HepG2 (cell line): ENCODE measurements at regions not wholly inside any gene's neighbourhood (a gene's known extent, or its start where the extent isn't known, plus 50 kb on each side); places are given as distances from the start of the nearest gene placed in this dataset.

Experiments
- ATAC-seq: fragments of 200-7000 bp; cut with Tn5 transposase; 3 replicates; pipeline ENCODE4 v1.9.1; 2020; ENCODE audit warnings: mild to moderate bottlenecking, moderate library complexity
- BruUV-seq: library from RNA; stranded (reverse); fragments of 400-500 nt; replicated peaks from 2 replicates; lab custom pipeline; 2021; lab: Mats Ljungman, UMichigan
- CTCF ChIA-PET: fragments of 300-600 bp; formaldehyde crosslinking; extraction: SDS; loops from one replicate; lab custom pipeline; 2021; ENCODE audit warnings: low total read pairs, inconsistent platforms, low intra/inter-chr PET ratio; lab: Yijun Ruan, JAX
- POLR2A ChIA-PET: fragments of 350-600 bp; sonication (Branson Sonifier 250); formaldehyde crosslinking; loops from one replicate; lab custom pipeline; 2020; ENCODE audit warnings: antibody characterized with exemption, inconsistent platforms; lab: Yijun Ruan, JAX
- DNase-seq: peaks from one replicate; pipeline ENCODE4 v3.0.0-alpha.2; 2015; ENCODE audit warnings: low spot score
- FAIRE-seq: peaks from 3 replicates; lab custom pipeline; 2011; peaks lifted over from hg19 to GRCh38; lab: Jason Lieb, UNC
- H2AFZ ChIP-seq: one replicate; pipeline ENCODE4 v1.6.1; 2011; ENCODE audit warnings: low read length, inconsistent platforms
- H3K27ac ChIP-seq: fragments of 300-600 bp; 3 replicates; pipeline ENCODE4 v1.8.0; 2011; ENCODE audit warnings: mixed run types, mild to moderate bottlenecking, mixed read lengths, low read length, inconsistent platforms; ENCODE audit not compliant: insufficient read depth; ENCODE audit errors: extremely low read length
- H3K27me3 ChIP-seq, 2 experiments: fragments of 200-600 bp in 1 of 2; 2 replicates in 1 of 2; 3 replicates in 1 of 2; pipeline versions ENCODE4 v1.6.0 to v1.8.0; 2011; ENCODE audit warnings: low read length in 2 of 2, mild to moderate bottlenecking in 2 of 2, moderate library complexity in 2 of 2, inconsistent platforms in 1 of 2; ENCODE audit not compliant: insufficient read depth in 2 of 2, control insufficient read depth in 1 of 2
- H3K36me3 ChIP-seq, 2 experiments: fragments of 200-600 bp in 1 of 2; replicated peaks in 1 of 2; 2 replicates in 1 of 2; 3 replicates in 1 of 2; pipeline versions ENCODE4 v1.5.1 to v1.8.0; 2011; ENCODE audit warnings: low read length in 2 of 2, inconsistent platforms in 1 of 2; ENCODE audit not compliant: insufficient read depth in 2 of 2, control insufficient read depth in 1 of 2
- H3K4me1 ChIP-seq: 2 replicates; pipeline ENCODE4 v1.5.1; 2012; ENCODE audit warnings: low read length, inconsistent platforms; ENCODE audit not compliant: insufficient read depth
- H3K4me2 ChIP-seq: 2 replicates; pipeline ENCODE4 v1.6.0; 2011; ENCODE audit warnings: low read depth, low read length, inconsistent platforms
- H3K4me3 ChIP-seq, 3 experiments: fragments of 200-600 bp in 1 of 3; sonication (generic), shearing (Covaris generic) in 1 of 3; replicated peaks in 1 of 3; 2 replicates each; pipeline ENCODE4 v1.5.1; 2011 to 2016; ENCODE audit warnings: low read length in 3 of 3, inconsistent platforms in 2 of 3, low read depth in 2 of 3, mild to moderate bottlenecking in 2 of 3, control low read depth in 1 of 3, mixed read lengths in 1 of 3; ENCODE audit not compliant: insufficient read depth in 1 of 3
- H3K79me2 ChIP-seq: one replicate; pipeline ENCODE4 v1.6.1; 2011; ENCODE audit warnings: low read length, inconsistent platforms; ENCODE audit not compliant: insufficient read depth
- H3K9ac ChIP-seq: 2 replicates; pipeline ENCODE4 v1.6.0; 2011; ENCODE audit warnings: mild to moderate bottlenecking, low read depth, low read length, inconsistent platforms; ENCODE audit not compliant: insufficient read depth
- H3K9me3 ChIP-seq: 2 replicates; pipeline ENCODE4 v1.5.1; 2012; ENCODE audit warnings: mild to moderate bottlenecking, low read length
- H4K20me1 ChIP-seq: 2 replicates; pipeline ENCODE4 v1.6.0; 2011; ENCODE audit warnings: inconsistent platforms, mild to moderate bottlenecking, low read length, moderate library complexity; ENCODE audit not compliant: insufficient read depth
- ATF3 ChIP-seq: sonication (generic); formaldehyde crosslinking; IDR thresholded peaks from 2 replicates; pipeline ENCODE4 v1.4.0; 2020; ENCODE audit warnings: missing genetic modification reagents
- CBFB ChIP-seq: sonication (generic); formaldehyde crosslinking; IDR thresholded peaks from 2 replicates; pipeline ENCODE4 v1.4.0; 2020; ENCODE audit warnings: missing genetic modification reagents
- CEBPG ChIP-seq: IDR thresholded peaks from 2 replicates; pipeline ENCODE4 v1.6.1; 2016
- E2F1 ChIP-seq: sonication (generic); formaldehyde crosslinking; IDR thresholded peaks from 2 replicates; pipeline ENCODE4 v1.5.0; 2020; ENCODE audit warnings: missing genetic modification reagents
- HDAC2 ChIP-seq: sonication (generic); formaldehyde crosslinking; IDR thresholded peaks from 2 replicates; pipeline ENCODE4 v1.4.0; 2020; ENCODE audit warnings: missing genetic modification reagents
- HNRNPK ChIP-seq: fragments of 200-400 bp; formaldehyde crosslinking; IDR thresholded peaks from 2 replicates; pipeline ENCODE4 v1.6.1; 2018; ENCODE audit warnings: low read length, low read depth, moderate library complexity, mild to moderate bottlenecking; ENCODE audit not compliant: poor library complexity, severe bottlenecking
- MEF2D ChIP-seq: sonication (generic); formaldehyde crosslinking; IDR thresholded peaks from 2 replicates; pipeline ENCODE4 v1.5.1; 2020; ENCODE audit warnings: mild to moderate bottlenecking, missing genetic modification reagents
- MIER3 ChIP-seq: IDR thresholded peaks from 2 replicates; pipeline ENCODE4 v1.6.1; 2016; ENCODE audit warnings: missing compliant biosample characterization, borderline replicate concordance
- MYC ChIP-seq: sonication (generic); formaldehyde crosslinking; IDR thresholded peaks from 2 replicates; pipeline ENCODE4 v1.9.0; 2021; ENCODE audit warnings: missing genetic modification reagents, borderline replicate concordance
- RAD21 ChIP-seq: fragments of 450-650 bp; formaldehyde crosslinking; IDR thresholded peaks from 2 replicates; pipeline ENCODE4 v1.5.0; 2020; ENCODE audit warnings: mild to moderate bottlenecking
- RBFOX2 ChIP-seq: fragments of 200-400 bp; formaldehyde crosslinking; IDR thresholded peaks from 2 replicates; pipeline ENCODE4 v1.6.1; 2017; ENCODE audit warnings: low read depth, mild to moderate bottlenecking, low read length
- SRSF4 ChIP-seq: fragments of 200-400 bp; formaldehyde crosslinking; IDR thresholded peaks from one replicate; pipeline ENCODE4 v1.6.1; 2018; ENCODE audit warnings: mild to moderate bottlenecking, low read depth, low read length, moderate library complexity; ENCODE audit not compliant: poor library complexity, severe bottlenecking
- TP53 ChIP-seq: sonication (generic); formaldehyde crosslinking; conservative IDR thresholded peaks from 2 replicates; pipeline ENCODE4 v1.4.0; 2020; ENCODE audit warnings: missing genetic modification reagents
- ZNF350 ChIP-seq: sonication (generic); formaldehyde crosslinking; IDR thresholded peaks from 2 replicates; pipeline ENCODE4 v1.4.0; 2020; ENCODE audit warnings: mild to moderate bottlenecking, low read depth, missing genetic modification reagents, borderline replicate concordance
- ZNF574 ChIP-seq: sonication (generic); formaldehyde crosslinking; IDR thresholded peaks from 2 replicates; pipeline ENCODE4 v1.4.0; 2020; ENCODE audit warnings: missing genetic modification reagents
- ZNF580 ChIP-seq: IDR thresholded peaks from 2 replicates; pipeline ENCODE4 v1.6.1; 2016; ENCODE audit warnings: low read depth, borderline replicate concordance
- ZNF674 ChIP-seq: sonication (generic); formaldehyde crosslinking; IDR thresholded peaks from 2 replicates; pipeline ENCODE4 v1.5.0; 2020; ENCODE audit warnings: low read depth, mild to moderate bottlenecking, missing genetic modification reagents
- ZNF780A ChIP-seq: sonication (generic); formaldehyde crosslinking; IDR thresholded peaks from 2 replicates; pipeline ENCODE4 v1.8.0; 2022; ENCODE audit warnings: mild to moderate bottlenecking, missing genetic modification reagents, moderate library complexity
- in situ Hi-C: cut with HindIII; loops from 2 replicates; pipeline ENCODE4 v1.10.0; 2017; ENCODE audit warnings: low pct_unique_long_range_greater_than_20kb; ENCODE audit not compliant: extremely low pct_ligation_motif_present
- intact Hi-C: fragments of 100-400 bp; cut with micrococcal nuclease; formaldehyde crosslinking; loops from one replicate; pipeline ENCODE4 v1.10.0; 2022; ENCODE audit not compliant: unreplicated experiment

GRCh38 chr3:145648396-145648795 is 512.6 kb downstream of the PLOD2 start:
- H2AFZ ChIP-seq = no peak overlapping the region
- no peaks in the 10 kb centered on the region for H4K20me1 ChIP-seq
- FAIRE-seq (no peak), DNase-seq (no peak), ATAC-seq (no peak)
- no TSS peak for BruUV-seq
- peaks cover 24% of the 10 kb centered on the region for H3K4me1 ChIP-seq
- no peaks in the 10 kb centered on the region for H3K27me3 ChIP-seq
- no peak overlapping the region for H3K4me3 ChIP-seq
- intact Hi-C loops (no loop called here), in situ Hi-C loops (no loop called here)
- POLR2A ChIA-PET = no interaction called here
- no peaks in the 10 kb centered on the region for H3K36me3 ChIP-seq
- H3K27ac ChIP-seq = no peak overlapping the region
- CTCF ChIA-PET = no interaction called here
- no peaks in the 10 kb centered on the region for H3K79me2 ChIP-seq
- TF ChIP-seq ZNF574 (CRISPR knock-in tag) (no peak), E2F1 (CRISPR knock-in tag) (no peak), HNRNPK (no peak), MIER3 (CRISPR knock-in tag) (no peak), HDAC2 (CRISPR knock-in tag) (no peak), SRSF4 (no peak), ZNF580 (no peak), MEF2D (CRISPR knock-in tag) (no peak), TP53 (CRISPR knock-in tag) (no peak), ZNF674 (CRISPR knock-in tag) (no peak), ZNF780A (no peak), MYC (CRISPR knock-in tag) (no peak), RBFOX2 (no peak), CEBPG (CRISPR knock-in tag) (no peak), ZNF350 (CRISPR knock-in tag) (no peak), RAD21 (CRISPR knock-in tag) (no peak), ATF3 (CRISPR knock-in tag) (no peak), CBFB (CRISPR knock-in tag) (no peak)
- H3K9ac ChIP-seq = no peak overlapping the region
- H3K9me3 ChIP-seq = no peaks in the 10 kb centered on the region
- no peak overlapping the region for H3K4me2 ChIP-seq
